B cell (primary cell): ENCODE measurements at regions not wholly inside any gene's neighbourhood (a gene's known extent, or its start where the extent isn't known, plus 50 kb on each side); places are given as distances from the start of the nearest gene placed in this dataset.

Experiments used
- ATAC-seq: fragments of 200-7000 bp; cut with Tn5 transposase; one replicate; pipeline ENCODE4 v1.10.0; 2021; ENCODE audit warnings: low read depth, mild to moderate bottlenecking, moderate number of reproducible peaks, moderate library complexity
- CTCF ChIA-PET: fragments of 350-600 bp; sonication (Branson Sonifier 250); formaldehyde crosslinking; loops from one replicate; lab custom pipeline; 2021; ENCODE audit warnings: antibody characterized with exemption, inconsistent platforms; lab: Charles Lee
- POLR2A ChIA-PET: fragments of 350-600 bp; sonication (Branson Sonifier 250); formaldehyde crosslinking; loops from one replicate; lab custom pipeline; 2021; ENCODE audit warnings: antibody characterized with exemption; lab: Charles Lee
- DNase-seq: peaks from one replicate; pipeline ENCODE4 v3.0.0; 2013
- H2AFZ ChIP-seq: 2 replicates; pipeline ENCODE4 v1.6.1; 2012; ENCODE audit warnings: mild to moderate bottlenecking, low read depth, low read length; ENCODE audit not compliant: insufficient read depth, poor library complexity, severe bottlenecking
- H3K27ac ChIP-seq, 2 donors: 1 replicate in 1 of 2; 2 replicates in 1 of 2; pipeline ENCODE4 v1.5.1; 2012 to 2013; ENCODE audit warnings: low read length in 2 of 2, mild to moderate bottlenecking in 2 of 2, moderate library complexity in 1 of 2
- H3K27me3 ChIP-seq, 4 experiments: fragments of 200-600 bp in 1 of 4; sonication (generic) in 1 of 4; replicated peaks in 1 of 4; 1 replicate in 2 of 4; 2 replicates in 2 of 4; pipeline versions ENCODE4 v1.6.1 to v1.7.0; 2013 to 2016; ENCODE audit warnings: low read length in 3 of 4, mild to moderate bottlenecking in 2 of 4, mixed read lengths in 1 of 4, moderate library complexity in 1 of 4; ENCODE audit not compliant: insufficient read depth in 4 of 4, control insufficient read depth in 3 of 4; ENCODE audit errors: control extremely low read depth in 1 of 4
- H3K36me3 ChIP-seq, 2 experiments: replicated peaks in 1 of 2; 1 replicate in 1 of 2; 2 replicates in 1 of 2; pipeline versions ENCODE4 v1.6.1 to v1.7.1; 2013; ENCODE audit warnings: low read length in 1 of 2; ENCODE audit not compliant: insufficient read depth in 2 of 2, control insufficient read depth in 1 of 2; ENCODE audit errors: control extremely low read depth in 1 of 2, extremely low read depth in 1 of 2
- H3K4me1 ChIP-seq, 2 donors: fragments of 200-600 bp in 1 of 2; sonication (generic) in 1 of 2; 1 replicate in 1 of 2; 2 replicates in 1 of 2; pipeline versions ENCODE4 v1.5.1 to v1.6.1; 2013 to 2017; ENCODE audit warnings: low read length in 2 of 2; ENCODE audit not compliant: control insufficient read depth in 2 of 2, insufficient read depth in 2 of 2
- H3K4me2 ChIP-seq: replicated peaks from 2 replicates; pipeline ENCODE3; 2012; ENCODE audit warnings: mild to moderate bottlenecking, low read depth, low read length; ENCODE audit not compliant: poor library complexity, severe bottlenecking
- H3K4me3 ChIP-seq, 5 experiments: fragments of 200-600 bp in 1 of 5; sonication (generic) in 1 of 5; 1 replicate in 3 of 5; 2 replicates in 2 of 5; pipeline versions ENCODE4 v1.5.1 to v1.7.0; 2011 to 2016; ENCODE audit warnings: low read length in 4 of 5, mild to moderate bottlenecking in 4 of 5, low read depth in 2 of 5, control low read depth in 1 of 5, moderate library complexity in 1 of 5; ENCODE audit not compliant: insufficient read depth in 1 of 5; ENCODE audit errors: control extremely low read depth in 1 of 5, extremely low read depth in 1 of 5
- H3K79me2 ChIP-seq: fragments of 200-600 bp; sonication (generic); one replicate; pipeline ENCODE4 v1.6.0; 2016; ENCODE audit warnings: low read length; ENCODE audit not compliant: control insufficient read depth, insufficient read depth
- H3K9ac ChIP-seq: fragments of 200-600 bp; sonication (generic); 2 replicates; pipeline ENCODE4 v1.6.1; 2017; ENCODE audit warnings: mild to moderate bottlenecking, low read length, moderate library complexity
- H3K9me3 ChIP-seq, 3 donors: one replicate each; pipeline versions ENCODE4 v1.6.1 to v1.7.1; 2013; ENCODE audit warnings: low read length in 2 of 3; ENCODE audit not compliant: control insufficient read depth in 2 of 3, insufficient read depth in 1 of 3; ENCODE audit errors: control extremely low read depth in 1 of 3
- H4K20me1 ChIP-seq: 2 replicates; pipeline ENCODE4 v1.6.0; 2012; ENCODE audit warnings: mild to moderate bottlenecking, low read length; ENCODE audit not compliant: insufficient read depth, control insufficient read depth, poor library complexity, severe bottlenecking
- H3K27ac Mint-ChIP-seq: one replicate; pipeline ENCODE4 v1.8.0; 2021; ENCODE audit warnings: mixed read lengths
- H3K27me3 Mint-ChIP-seq: one replicate; pipeline ENCODE4 v1.8.0; 2021; ENCODE audit warnings: mixed read lengths
- H3K4me1 Mint-ChIP-seq: one replicate; pipeline ENCODE4 v1.8.0; 2021; ENCODE audit warnings: mixed read lengths
- H3K4me3 Mint-ChIP-seq: one replicate; pipeline ENCODE4 v1.8.0; 2021; ENCODE audit warnings: mixed read lengths
- H3K9me3 Mint-ChIP-seq: one replicate; pipeline ENCODE4 v1.8.0; 2022; ENCODE audit warnings: mixed read lengths; ENCODE audit not compliant: insufficient read depth
- EZH2 ChIP-seq: IDR thresholded peaks from 2 replicates; pipeline ENCODE4 v1.6.1; 2012; ENCODE audit warnings: borderline replicate concordance, low read depth, mild to moderate bottlenecking, moderate library complexity, low read length; ENCODE audit not compliant: insufficient read depth, poor library complexity, severe bottlenecking
- WGBS: methylation state at CpG from one replicate; pipeline ENCODE4 v1.1.5; 2013; ENCODE audit warnings: missing lambda C conversion rate; ENCODE audit not compliant: insufficient coverage; 5-methylcytosine and 5-hydroxymethylcytosine counted together
- intact Hi-C: fragments of 100-400 bp; cut with micrococcal nuclease; formaldehyde crosslinking; loops from one replicate; pipeline ENCODE4 v1.10.0; 2022
- TF ChIP-seq, protein P1 (sequence below): fragments of 200-600 bp; IDR thresholded peaks from one replicate; pipeline ENCODE4 v1.8.0; 2022; ENCODE audit warnings: antibody characterized with exemption, mild to moderate bottlenecking

DNA sequence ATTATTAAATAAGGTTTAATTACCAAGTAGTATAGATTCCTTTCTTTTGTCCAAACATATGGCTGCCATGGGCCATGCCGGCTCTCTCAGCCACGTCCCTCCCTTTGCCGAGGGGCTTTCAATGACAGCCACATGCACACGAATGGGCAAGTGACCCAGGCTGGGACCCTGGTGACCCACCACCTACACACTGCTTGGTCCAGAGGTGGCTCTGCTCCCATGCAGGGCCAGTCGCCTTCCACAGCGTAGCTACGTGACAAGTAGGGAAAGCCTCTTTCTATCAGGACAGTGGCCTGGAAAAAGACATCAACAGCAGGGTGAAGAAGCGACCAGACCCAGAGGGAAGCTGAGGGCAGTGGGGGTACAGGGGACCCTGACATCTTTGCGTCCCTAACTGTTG is 152.8 kb upstream of the CST7 start:
- Mint-ChIP-seq H3K4me1 (no peaks in the 10 kb centered on the region), H3K27me3 (peaks cover 7% of the 10 kb centered on the region), H3K4me3 (no peak overlapping the region), H3K9me3 (no peaks in the 10 kb centered on the region), H3K27ac (no peak overlapping the region)
- TF ChIP-seq, protein P1, sequence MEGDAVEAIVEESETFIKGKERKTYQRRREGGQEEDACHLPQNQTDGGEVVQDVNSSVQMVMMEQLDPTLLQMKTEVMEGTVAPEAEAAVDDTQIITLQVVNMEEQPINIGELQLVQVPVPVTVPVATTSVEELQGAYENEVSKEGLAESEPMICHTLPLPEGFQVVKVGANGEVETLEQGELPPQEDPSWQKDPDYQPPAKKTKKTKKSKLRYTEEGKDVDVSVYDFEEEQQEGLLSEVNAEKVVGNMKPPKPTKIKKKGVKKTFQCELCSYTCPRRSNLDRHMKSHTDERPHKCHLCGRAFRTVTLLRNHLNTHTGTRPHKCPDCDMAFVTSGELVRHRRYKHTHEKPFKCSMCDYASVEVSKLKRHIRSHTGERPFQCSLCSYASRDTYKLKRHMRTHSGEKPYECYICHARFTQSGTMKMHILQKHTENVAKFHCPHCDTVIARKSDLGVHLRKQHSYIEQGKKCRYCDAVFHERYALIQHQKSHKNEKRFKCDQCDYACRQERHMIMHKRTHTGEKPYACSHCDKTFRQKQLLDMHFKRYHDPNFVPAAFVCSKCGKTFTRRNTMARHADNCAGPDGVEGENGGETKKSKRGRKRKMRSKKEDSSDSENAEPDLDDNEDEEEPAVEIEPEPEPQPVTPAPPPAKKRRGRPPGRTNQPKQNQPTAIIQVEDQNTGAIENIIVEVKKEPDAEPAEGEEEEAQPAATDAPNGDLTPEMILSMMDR: no peak
- no peak for TF ChIP-seq EZH2
- 97% methylated on average over 9 of the region's 9 CpGs for WGBS
- DNase-seq: no peak
- intact Hi-C loops: no loop called here
- no peak overlapping the region for H3K4me2 ChIP-seq
- H3K4me3 ChIP-seq: no peak overlapping the region
- ChIA-PET CTCF (no interaction called here), POLR2A (no interaction called here)
- H3K36me3 ChIP-seq: no peaks in the 10 kb centered on the region
- no peaks in the 10 kb centered on the region for H3K27me3 ChIP-seq
- no peaks in the 10 kb centered on the region for H4K20me1 ChIP-seq
- H3K9me3 ChIP-seq: no peaks in the 10 kb centered on the region
- no peak overlapping the region for H3K9ac ChIP-seq
- no peaks in the 10 kb centered on the region for H3K4me1 ChIP-seq
- H2AFZ ChIP-seq: no peak overlapping the region
- H3K27ac ChIP-seq: no peak overlapping the region
- ATAC-seq: no peak
- H3K79me2 ChIP-seq: no peaks in the 10 kb centered on the region

DNA sequence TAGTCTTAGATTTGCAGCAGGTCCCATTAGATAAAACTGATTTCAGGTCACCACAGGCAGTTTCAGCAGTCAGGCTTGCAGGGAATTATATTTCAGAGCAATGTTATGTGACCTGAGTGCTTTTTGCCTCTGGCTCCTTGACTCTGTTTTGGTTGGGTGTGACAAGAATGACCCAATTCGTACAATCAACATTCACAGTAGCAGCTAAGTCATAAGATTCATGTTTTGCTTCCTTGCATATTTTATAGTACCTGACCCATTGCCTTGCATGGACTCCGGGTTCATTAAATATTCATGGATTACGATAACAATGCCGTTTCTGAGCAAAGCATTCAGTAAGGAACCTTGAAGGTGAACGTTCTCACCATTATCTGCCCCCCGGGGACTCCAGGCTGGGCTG is 152.0 kb upstream of the CST7 start:
- ChIA-PET CTCF (no interaction called here), POLR2A (no interaction called here)
- H3K4me2 ChIP-seq: no peak overlapping the region
- no peaks in the 10 kb centered on the region for H3K79me2 ChIP-seq
- ATAC-seq (no peak), DNase-seq (no peak)
- intact Hi-C loops: no loop called here
- Mint-ChIP-seq H3K4me1 (no peaks in the 10 kb centered on the region), H3K27ac (no peak overlapping the region), H3K27me3 (peaks cover 7% of the 10 kb centered on the region), H3K9me3 (no peaks in the 10 kb centered on the region), H3K4me3 (no peak overlapping the region)
- 90% methylated on average over 6 of the region's 6 CpGs for WGBS
- no peak overlapping the region for H2AFZ ChIP-seq
- H3K4me3 ChIP-seq: no peak overlapping the region
- no peak overlapping the region for H3K27ac ChIP-seq
- H3K36me3 ChIP-seq: no peaks in the 10 kb centered on the region
- TF ChIP-seq, protein P1: no peak
- TF ChIP-seq EZH2: no peak
- no peaks in the 10 kb centered on the region for H4K20me1 ChIP-seq
- H3K9ac ChIP-seq: no peak overlapping the region
- H3K27me3 ChIP-seq: no peaks in the 10 kb centered on the region
- H3K4me1 ChIP-seq: no peaks in the 10 kb centered on the region
- H3K9me3 ChIP-seq: no peaks in the 10 kb centered on the region
